ENCODE measurements at regions not wholly inside any gene's neighbourhood (a gene's known extent, or its start where the extent isn't known, plus 50 kb on each side); places are given as distances from the start of the nearest gene placed in this dataset.

- Histone ChIP-seq H4K20me1 (replicated peaks in 1 of 2; ENCODE audit: control insufficient read depth in 1 of 2, insufficient read depth in 2 of 2, low read length in 2 of 2) (no peaks in the 10 kb centered on the region), H2BK120ac (replicated peaks; ENCODE audit: low read depth, low read length) (no peak overlapping the region), H2BK15ac (ENCODE audit: low read length) (no peak overlapping the region), H3K4me3 (ENCODE audit: extremely low read depth in 1 of 4, insufficient read depth in 2 of 4, low read depth in 3 of 4, low read length in 4 of 4) (no peak overlapping the region), H3K4me1 (replicated peaks in 1 of 4; ENCODE audit: control insufficient read depth in 3 of 4, insufficient read depth in 4 of 4, low read length in 3 of 4) (no peaks in the 10 kb centered on the region; a peak in 1 of 7 replicates), H2AFZ (ENCODE audit: low read length) (no peak overlapping the region), H4K8ac (ENCODE audit: extremely low read depth, insufficient read depth, low read length) (no peak overlapping the region), H3K9ac (replicated peaks in 1 of 4; ENCODE audit: extremely low read depth in 1 of 4, low read depth in 3 of 4, low read length in 3 of 4) (no peak overlapping the region), H3K14ac (ENCODE audit: insufficient read length) (no peak overlapping the region), H3K4me2 (ENCODE audit: insufficient read depth in 1 of 2, low read depth in 2 of 2, low read length in 2 of 2) (no peak overlapping the region), H3K56ac (replicated peaks; ENCODE audit: insufficient read length, low read depth, low read length) (no peak overlapping the region), H2BK5ac (ENCODE audit: low read depth, low read length) (no peak overlapping the region), H2AK5ac (ENCODE audit: low read depth, low read length) (no peak overlapping the region), H3K23ac (ENCODE audit: insufficient read length) (no peak overlapping the region), H3K9me3 (ENCODE audit: insufficient read depth in 2 of 2, low read depth in 1 of 2, low read length in 1 of 2) (peaks cover 0 to 1% of the 10 kb centered on the region in 2 experiments; a peak in 1 of 4 replicates), H2BK12ac (ENCODE audit: low read depth, low read length) (no peak overlapping the region), H3K27me3 (replicated peaks in 1 of 4; ENCODE audit: control insufficient read depth in 3 of 4, extremely low read depth in 1 of 4, insufficient read depth in 3 of 4, low read length in 3 of 4) (no peaks in the 10 kb centered on the region), H4K5ac (ENCODE audit: insufficient read length, low read depth, low read length) (no peak overlapping the region), H4K91ac (replicated peaks; ENCODE audit: insufficient read length, low read length) (no peak overlapping the region), H3K79me1 (ENCODE audit: low read depth, low read length) (no peaks in the 10 kb centered on the region), H3K27ac (ENCODE audit: low read depth, low read length) (no peak overlapping the region), H3K79me2 (ENCODE audit: control insufficient read depth in 1 of 2, insufficient read depth in 2 of 2, low read length in 2 of 2) (no peaks in the 10 kb centered on the region), H3K23me2 (ENCODE audit: low read depth, low read length) (no peaks in the 10 kb centered on the region), H3K4ac (replicated peaks; ENCODE audit: insufficient read length, low read depth, low read length) (no peak overlapping the region), H3K36me3 (ENCODE audit: control insufficient read depth in 2 of 4, insufficient read depth in 4 of 4, low read length in 3 of 4) (no peaks in the 10 kb centered on the region), H2BK20ac (ENCODE audit: low read length) (no peak overlapping the region), H3K18ac (ENCODE audit: extremely low read depth, low read length) (no peak overlapping the region)
- no peak for FAIRE-seq
- CTCF ChIA-PET (ENCODE audit: partially characterized antibody): interaction anchor here (1.2 kb wide), 1 partner anchor 19 kb away, joined by 3 read pairs; no protein-coding TSS in a partner anchor
- 53% methylated on average over 3 of the region's 3 CpGs; no CpG with 5 or more reads in 1 of the 2 experiments for WGBS, 2 experiments (ENCODE audit: extremely low coverage in 1 of 2, insufficient coverage in 1 of 2, insufficient read length in 1 of 2, insufficient replicate concordance in 2 of 2, low coverage in 1 of 2, low lambda C conversion rate in 2 of 2, missing lambda C conversion rate in 1 of 2)
- POLR2A ChIA-PET (ENCODE audit: partially characterized antibody): no interaction called here
- TF ChIP-seq KDM4A (IDR thresholded peaks at IDR 0.05; ENCODE audit: low read depth, low read length, severe bottlenecking) (no peak), HDAC2 (IDR thresholded peaks at IDR 0.05; ENCODE audit: borderline replicate concordance in 1 of 2, low read depth in 2 of 2, low read length in 2 of 2) (no peak), CREB1 (IDR thresholded peaks at IDR 0.05) (no peak), BRCA1 (IDR thresholded peaks at IDR 0.05; ENCODE audit: low read depth, low read length) (no peak)
- TF ChIP-seq, protein P1, sequence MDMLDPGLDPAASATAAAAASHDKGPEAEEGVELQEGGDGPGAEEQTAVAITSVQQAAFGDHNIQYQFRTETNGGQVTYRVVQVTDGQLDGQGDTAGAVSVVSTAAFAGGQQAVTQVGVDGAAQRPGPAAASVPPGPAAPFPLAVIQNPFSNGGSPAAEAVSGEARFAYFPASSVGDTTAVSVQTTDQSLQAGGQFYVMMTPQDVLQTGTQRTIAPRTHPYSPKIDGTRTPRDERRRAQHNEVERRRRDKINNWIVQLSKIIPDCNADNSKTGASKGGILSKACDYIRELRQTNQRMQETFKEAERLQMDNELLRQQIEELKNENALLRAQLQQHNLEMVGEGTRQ (IDR thresholded peaks at IDR 0.05; ENCODE audit: low read length): no peak
- DNase-seq (ENCODE audit: low read depth in 1 of 2, low spot score in 2 of 2): no peak
These were observed 203.1 kb downstream of the MINAR1 start for GRCh38 chr15:79635149-79635771.

Measured in H1 (cell line).